ENCODE measurements at regions not wholly inside any gene's neighbourhood (a gene's known extent, or its start where the extent isn't known, plus 50 kb on each side); places are given as distances from the start of the nearest gene placed in this dataset.

DNA sequence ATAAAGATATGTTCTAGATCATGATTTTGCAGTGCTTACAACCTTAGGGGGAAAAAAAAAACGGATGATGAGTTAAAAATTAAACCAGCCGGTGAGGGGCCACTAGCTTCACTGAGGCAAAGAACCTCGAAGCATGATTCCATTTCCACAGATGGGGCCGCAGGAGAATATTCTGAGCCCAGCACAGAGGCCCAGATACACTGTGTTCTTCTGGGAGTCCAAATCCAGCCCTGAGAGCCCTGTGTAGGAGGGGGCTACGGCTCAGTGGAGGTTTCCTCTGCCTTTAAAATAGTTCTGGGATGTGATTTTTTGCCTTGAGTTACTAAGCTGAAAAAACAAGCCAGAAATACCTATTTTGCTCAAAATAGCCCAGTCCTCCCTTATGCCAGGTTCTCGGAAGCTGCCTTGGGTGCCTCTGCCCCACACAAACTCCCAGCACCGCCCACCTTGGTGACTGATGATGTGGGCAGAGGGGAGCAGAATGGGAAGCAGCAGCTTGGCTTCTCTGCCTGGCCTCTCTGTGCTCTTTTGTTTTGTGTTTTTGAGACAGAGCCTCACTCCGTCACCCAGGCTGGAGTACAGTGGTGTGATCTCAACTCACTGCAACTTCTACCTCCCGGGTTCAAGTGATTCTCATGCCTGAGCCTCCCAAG lies 105.4 kb upstream of the BCL2L14 start:
- TF ChIP-seq, protein P1, sequence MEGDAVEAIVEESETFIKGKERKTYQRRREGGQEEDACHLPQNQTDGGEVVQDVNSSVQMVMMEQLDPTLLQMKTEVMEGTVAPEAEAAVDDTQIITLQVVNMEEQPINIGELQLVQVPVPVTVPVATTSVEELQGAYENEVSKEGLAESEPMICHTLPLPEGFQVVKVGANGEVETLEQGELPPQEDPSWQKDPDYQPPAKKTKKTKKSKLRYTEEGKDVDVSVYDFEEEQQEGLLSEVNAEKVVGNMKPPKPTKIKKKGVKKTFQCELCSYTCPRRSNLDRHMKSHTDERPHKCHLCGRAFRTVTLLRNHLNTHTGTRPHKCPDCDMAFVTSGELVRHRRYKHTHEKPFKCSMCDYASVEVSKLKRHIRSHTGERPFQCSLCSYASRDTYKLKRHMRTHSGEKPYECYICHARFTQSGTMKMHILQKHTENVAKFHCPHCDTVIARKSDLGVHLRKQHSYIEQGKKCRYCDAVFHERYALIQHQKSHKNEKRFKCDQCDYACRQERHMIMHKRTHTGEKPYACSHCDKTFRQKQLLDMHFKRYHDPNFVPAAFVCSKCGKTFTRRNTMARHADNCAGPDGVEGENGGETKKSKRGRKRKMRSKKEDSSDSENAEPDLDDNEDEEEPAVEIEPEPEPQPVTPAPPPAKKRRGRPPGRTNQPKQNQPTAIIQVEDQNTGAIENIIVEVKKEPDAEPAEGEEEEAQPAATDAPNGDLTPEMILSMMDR (IDR thresholded peaks at IDR 0.05; ENCODE audit: low read depth, low read length), result no peak
- no peak overlapping the region for H3K4me3 ChIP-seq (replicated peaks in 1 of 2; ENCODE audit: low read depth in 2 of 2, low read length in 2 of 2)
- no peak for DNase-seq (ENCODE audit: low read depth in 2 of 2)

DNA sequence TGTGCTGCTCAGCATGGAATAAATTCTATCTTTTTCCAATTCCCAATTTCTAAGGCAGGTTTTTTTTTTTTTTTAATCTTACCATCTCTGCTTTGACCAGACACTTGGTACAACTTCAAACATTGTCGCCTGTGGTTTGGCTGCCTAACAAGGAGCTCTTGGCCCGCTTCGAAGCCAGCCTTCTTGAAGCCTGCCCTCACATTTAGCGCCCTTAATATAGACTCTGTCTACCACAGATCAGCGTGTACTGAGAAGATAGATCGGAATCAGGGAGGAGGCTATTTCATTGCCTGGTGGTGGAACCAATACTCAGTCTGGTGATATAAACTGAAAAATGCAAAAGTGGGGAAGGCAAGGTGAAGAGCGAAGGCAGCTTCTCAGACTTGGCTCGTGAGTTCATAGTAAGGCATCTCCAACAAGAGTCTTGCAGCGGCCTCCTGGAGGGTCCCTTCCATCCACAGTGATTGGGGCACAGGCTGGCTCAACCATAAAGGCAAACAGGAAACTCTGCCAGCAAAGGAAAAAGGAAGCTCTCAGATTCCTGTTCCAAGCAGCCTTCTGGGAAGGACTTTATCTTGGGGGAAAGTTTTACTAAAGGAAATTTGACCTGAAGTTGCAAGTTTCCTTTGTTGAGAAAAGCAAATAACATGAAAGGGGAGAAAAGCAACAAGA lies 103.2 kb upstream of the BCL2L14 start:
- TF ChIP-seq, protein P1 (IDR thresholded peaks at IDR 0.05; ENCODE audit: low read depth, low read length), result no peak
- H3K4me3 ChIP-seq (replicated peaks in 1 of 2; ENCODE audit: low read depth in 2 of 2, low read length in 2 of 2), result no peak overlapping the region
- no peak for DNase-seq (ENCODE audit: low read depth in 2 of 2)

DNA sequence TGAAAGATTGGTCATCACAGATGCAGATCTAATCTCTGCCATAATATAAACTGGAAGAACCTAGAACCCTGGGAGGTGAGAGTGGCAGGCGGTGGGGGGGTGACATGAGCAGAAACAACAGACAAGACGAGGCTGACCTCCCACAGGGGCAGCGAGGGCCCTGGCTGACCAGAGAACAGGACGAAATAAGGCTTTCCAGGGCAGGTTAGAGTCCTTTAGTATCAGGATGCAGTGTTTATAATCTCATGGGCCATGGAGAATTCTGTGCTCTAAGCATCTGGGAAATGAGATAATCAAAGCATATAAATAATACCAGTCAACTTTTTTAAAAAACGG lies 102.7 kb upstream of the BCL2L14 start:
- no peak for DNase-seq (ENCODE audit: low read depth in 2 of 2)
- no peak overlapping the region for H3K4me3 ChIP-seq (replicated peaks in 1 of 2; ENCODE audit: low read depth in 2 of 2, low read length in 2 of 2)
- TF ChIP-seq, protein P1 (IDR thresholded peaks at IDR 0.05; ENCODE audit: low read depth, low read length), result no peak

DNA sequence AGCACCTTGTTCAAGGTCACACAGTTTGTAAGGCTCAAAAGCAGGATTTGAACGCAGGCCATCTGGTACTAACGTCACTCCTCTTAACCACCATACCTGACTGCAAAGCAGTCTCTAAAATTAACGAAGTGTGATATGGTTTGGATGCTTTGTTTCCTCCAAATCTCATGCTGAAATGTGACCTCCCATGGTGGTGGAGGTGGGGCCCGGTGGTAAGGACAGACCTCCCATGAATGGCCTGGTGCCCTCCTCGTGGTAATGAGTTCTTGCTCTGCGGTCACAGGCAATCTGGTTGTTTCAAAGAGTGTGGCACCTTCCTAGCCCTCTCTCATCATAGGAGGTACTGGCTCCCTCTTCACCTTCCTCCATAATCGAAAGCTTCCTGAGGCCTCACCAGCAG lies 102.2 kb upstream of the BCL2L14 start:
- DNase-seq (ENCODE audit: low read depth in 2 of 2), result no peak
- H3K4me3 ChIP-seq (replicated peaks in 1 of 2; ENCODE audit: low read depth in 2 of 2, low read length in 2 of 2), result no peak overlapping the region
- TF ChIP-seq, protein P1 (IDR thresholded peaks at IDR 0.05; ENCODE audit: low read depth, low read length), result no peak

DNA sequence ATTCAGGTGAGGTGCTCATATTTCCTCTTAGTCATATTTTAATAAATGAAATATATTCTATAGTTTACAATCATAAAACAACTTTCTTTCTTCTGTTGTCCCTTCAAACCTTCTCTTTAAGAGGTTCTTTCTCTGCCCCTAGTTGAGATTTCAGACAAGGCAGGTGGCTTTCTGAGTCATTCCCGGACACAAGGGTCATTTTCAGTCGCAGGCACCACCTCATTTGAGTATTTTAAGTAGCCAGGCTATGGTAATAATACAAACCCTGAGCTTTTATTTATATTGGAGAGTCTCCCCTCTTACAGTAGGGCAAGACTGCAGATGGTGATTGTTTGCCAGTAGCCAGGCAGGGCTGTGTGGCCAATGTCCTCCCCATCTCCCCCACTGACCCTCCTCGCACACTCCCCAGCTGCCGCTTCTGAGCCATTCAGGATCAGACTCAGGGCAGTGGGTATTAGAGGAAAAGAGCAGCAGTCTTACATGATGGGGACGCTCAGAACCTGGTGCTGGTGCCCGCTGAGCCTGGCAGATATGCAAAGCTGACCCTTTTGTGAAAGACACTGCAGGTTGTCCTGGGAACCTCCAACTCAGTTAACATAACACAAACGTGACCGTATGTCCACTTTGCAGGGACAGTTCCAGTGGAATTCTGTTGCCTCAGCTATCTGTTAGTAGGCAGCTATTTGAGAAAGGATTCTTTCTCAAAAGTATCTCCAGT lies 101.1 kb upstream of the BCL2L14 start:
- TF ChIP-seq, protein P1 (IDR thresholded peaks at IDR 0.05; ENCODE audit: low read depth, low read length), result no peak
- H3K4me3 ChIP-seq (replicated peaks in 1 of 2; ENCODE audit: low read depth in 2 of 2, low read length in 2 of 2), result no peak overlapping the region
- DNase-seq (ENCODE audit: low read depth in 2 of 2), result no peak

DNA sequence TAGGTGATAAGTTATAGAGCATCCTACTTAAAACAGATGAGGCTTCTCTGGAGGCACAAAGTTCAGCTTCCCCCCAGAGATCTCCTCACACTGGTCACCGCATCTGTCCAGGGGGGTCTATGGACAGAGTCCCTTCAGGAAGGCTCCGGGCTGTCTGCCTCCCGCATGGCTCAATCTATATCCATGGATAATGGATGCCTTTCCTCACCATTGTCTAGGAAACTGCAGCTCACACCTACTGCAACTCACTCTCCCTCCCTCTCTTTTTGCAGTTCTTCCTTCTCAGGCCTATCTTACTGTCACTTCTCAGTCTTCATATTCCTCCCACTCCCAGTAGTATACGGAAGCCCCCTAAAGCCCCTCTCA lies 100.6 kb upstream of the BCL2L14 start:
- H3K4me3 ChIP-seq (replicated peaks in 1 of 2; ENCODE audit: low read depth in 2 of 2, low read length in 2 of 2), result no peak overlapping the region
- TF ChIP-seq, protein P1 (IDR thresholded peaks at IDR 0.05; ENCODE audit: low read depth, low read length), result no peak
- DNase-seq (ENCODE audit: low read depth in 2 of 2), result no peak

All from cardiac fibroblast (primary cell).